ENCODE measurements at regions not wholly inside any gene's neighbourhood (a gene's known extent, or its start where the extent isn't known, plus 50 kb on each side); places are given as distances from the start of the nearest gene placed in this dataset.
"Not testable (repeated sequence)": the region's sequence is repeated elsewhere in the genome, so short reads cannot be mapped to it uniquely, and the experiment has no call there.

GRCh38 chr7:36048141-36048901, 104.7 kb upstream of the EEPD1 start:
- Histone ChIP-seq H3K9me3 (ENCODE audit: control insufficient read depth in 2 of 2, insufficient read depth in 1 of 2, low read depth in 1 of 2, low read length in 1 of 2) (no peaks in the 10 kb centered on the region), H3K27me3 (ENCODE audit: control insufficient read depth in 1 of 2, insufficient read depth in 2 of 2, low read length in 2 of 2) (no peaks in the 10 kb centered on the region), H3K4me1 (ENCODE audit: control insufficient read depth in 2 of 2, insufficient read depth in 2 of 2, low read length in 1 of 2) (no peaks in the 10 kb centered on the region), H3K36me3 (ENCODE audit: control insufficient read depth in 2 of 2, insufficient read depth in 2 of 2, low read length in 1 of 2) (no peaks in the 10 kb centered on the region), H3K27ac (ENCODE audit: low read depth in 2 of 2, low read length in 1 of 2) (no peak overlapping the region), H3K4me3 (ENCODE audit: low read depth in 1 of 2, low read length in 2 of 2) (no peak overlapping the region)
- WGBS, 2 donors: 28 to 65% methylated on average over 5 of the region's 5 CpGs

GRCh38 chr7:36048902-36049240, 104.2 kb upstream of the EEPD1 start:
- Histone ChIP-seq H3K4me1 (ENCODE audit: control insufficient read depth in 2 of 2, insufficient read depth in 2 of 2, low read length in 1 of 2) (no peaks in the 10 kb centered on the region), H3K36me3 (ENCODE audit: control insufficient read depth in 2 of 2, insufficient read depth in 2 of 2, low read length in 1 of 2) (no peaks in the 10 kb centered on the region), H3K27ac (ENCODE audit: low read depth in 2 of 2, low read length in 1 of 2) (no peak overlapping the region), H3K9me3 (ENCODE audit: control insufficient read depth in 2 of 2, insufficient read depth in 1 of 2, low read depth in 1 of 2, low read length in 1 of 2) (no peaks in the 10 kb centered on the region), H3K4me3 (ENCODE audit: low read depth in 1 of 2, low read length in 2 of 2) (no peak overlapping the region), H3K27me3 (ENCODE audit: control insufficient read depth in 1 of 2, insufficient read depth in 2 of 2, low read length in 2 of 2) (no peaks in the 10 kb centered on the region)
- WGBS, 2 donors: 63 to 74% methylated on average over 2 of the region's 2 CpGs

GRCh38 chr7:36051501-36051900, 101.6 kb upstream of the EEPD1 start:
- WGBS, 2 donors: 45 to 50% methylated on average over 4 of the region's 4 CpGs
- Histone ChIP-seq H3K27me3 (ENCODE audit: control insufficient read depth in 1 of 2, insufficient read depth in 2 of 2, low read length in 2 of 2) (no peaks in the 10 kb centered on the region), H3K4me3 (ENCODE audit: low read depth in 1 of 2, low read length in 2 of 2) (no peak overlapping the region), H3K36me3 (ENCODE audit: control insufficient read depth in 2 of 2, insufficient read depth in 2 of 2, low read length in 1 of 2) (no peaks in the 10 kb centered on the region), H3K27ac (ENCODE audit: low read depth in 2 of 2, low read length in 1 of 2) (no peak overlapping the region), H3K9me3 (ENCODE audit: control insufficient read depth in 2 of 2, insufficient read depth in 1 of 2, low read depth in 1 of 2, low read length in 1 of 2) (no peaks in the 10 kb centered on the region), H3K4me1 (ENCODE audit: control insufficient read depth in 2 of 2, insufficient read depth in 2 of 2, low read length in 1 of 2) (no peaks in the 10 kb centered on the region)

GRCh38 chr7:36053589-36053988, 99.5 kb upstream of the EEPD1 start:
- no peak overlapping the region for H3K27ac ChIP-seq (ENCODE audit: low read depth in 2 of 2, low read length in 1 of 2)
- no peaks in the 10 kb centered on the region for H3K4me1 ChIP-seq (ENCODE audit: control insufficient read depth in 2 of 2, insufficient read depth in 2 of 2, low read length in 1 of 2)
- no peaks in the 10 kb centered on the region for H3K27me3 ChIP-seq (ENCODE audit: control insufficient read depth in 1 of 2, insufficient read depth in 2 of 2, low read length in 2 of 2)
- H3K36me3 ChIP-seq (ENCODE audit: control insufficient read depth in 2 of 2, insufficient read depth in 2 of 2, low read length in 1 of 2): no peaks in the 10 kb centered on the region
- H3K4me3 ChIP-seq (ENCODE audit: low read depth in 1 of 2, low read length in 2 of 2): no peak overlapping the region
- 77 to 89% methylated on average over 3 of the region's 3 CpGs for WGBS, 2 donors
- H3K9me3 ChIP-seq (ENCODE audit: control insufficient read depth in 2 of 2, insufficient read depth in 1 of 2, low read depth in 1 of 2, low read length in 1 of 2): no peaks in the 10 kb centered on the region

- H3K36me3 ChIP-seq (ENCODE audit: control insufficient read depth in 2 of 2, insufficient read depth in 2 of 2, low read length in 1 of 2): no peaks in the 10 kb centered on the region
- H3K4me3 ChIP-seq (ENCODE audit: low read depth in 1 of 2, low read length in 2 of 2): no peak overlapping the region
- H3K27me3 ChIP-seq (ENCODE audit: control insufficient read depth in 1 of 2, insufficient read depth in 2 of 2, low read length in 2 of 2): no peaks in the 10 kb centered on the region
- H3K4me1 ChIP-seq (ENCODE audit: control insufficient read depth in 2 of 2, insufficient read depth in 2 of 2, low read length in 1 of 2): no peaks in the 10 kb centered on the region
- WGBS, 2 donors: 62 to 72% methylated on average over 2 of the region's 2 CpGs
- H3K9me3 ChIP-seq (ENCODE audit: control insufficient read depth in 2 of 2, insufficient read depth in 1 of 2, low read depth in 1 of 2, low read length in 1 of 2): no peaks in the 10 kb centered on the region
- H3K27ac ChIP-seq (ENCODE audit: low read depth in 2 of 2, low read length in 1 of 2): no peak overlapping the region
Observed at GRCh38 chr7:36054637-36055036, 98.4 kb upstream of the EEPD1 start.

- Histone ChIP-seq H3K36me3 (ENCODE audit: control insufficient read depth in 2 of 2, insufficient read depth in 2 of 2, low read length in 1 of 2) (no peaks in the 10 kb centered on the region), H3K27ac (ENCODE audit: low read depth in 2 of 2, low read length in 1 of 2) (no peak overlapping the region), H3K9me3 (ENCODE audit: control insufficient read depth in 2 of 2, insufficient read depth in 1 of 2, low read depth in 1 of 2, low read length in 1 of 2) (no peaks in the 10 kb centered on the region), H3K4me3 (ENCODE audit: low read depth in 1 of 2, low read length in 2 of 2) (no peak overlapping the region), H3K27me3 (ENCODE audit: control insufficient read depth in 1 of 2, insufficient read depth in 2 of 2, low read length in 2 of 2) (no peaks in the 10 kb centered on the region), H3K4me1 (ENCODE audit: control insufficient read depth in 2 of 2, insufficient read depth in 2 of 2, low read length in 1 of 2) (no peaks in the 10 kb centered on the region)
- 90 to 94% methylated on average over 4 of the region's 4 CpGs for WGBS, 2 donors
Observed at GRCh38 chr7:36055207-36055606, 97.8 kb upstream of the EEPD1 start.

- Histone ChIP-seq H3K27me3 (ENCODE audit: control insufficient read depth in 1 of 2, insufficient read depth in 2 of 2, low read length in 2 of 2) (no peaks in the 10 kb centered on the region), H3K36me3 (ENCODE audit: control insufficient read depth in 2 of 2, insufficient read depth in 2 of 2, low read length in 1 of 2) (no peaks in the 10 kb centered on the region), H3K27ac (ENCODE audit: low read depth in 2 of 2, low read length in 1 of 2) (no peak overlapping the region), H3K4me3 (ENCODE audit: low read depth in 1 of 2, low read length in 2 of 2) (no peak overlapping the region), H3K9me3 (ENCODE audit: control insufficient read depth in 2 of 2, insufficient read depth in 1 of 2, low read depth in 1 of 2, low read length in 1 of 2) (no peaks in the 10 kb centered on the region), H3K4me1 (ENCODE audit: control insufficient read depth in 2 of 2, insufficient read depth in 2 of 2, low read length in 1 of 2) (no peaks in the 10 kb centered on the region)
- 77 to 79% methylated on average over 4 of the region's 4 CpGs for WGBS, 2 donors
Observed at GRCh38 chr7:36057323-36057722, 95.7 kb upstream of the EEPD1 start.

GRCh38 chr7:36058020-36058592, 94.9 kb upstream of the EEPD1 start:
- 87 to 91% methylated on average over 9 of the region's 9 CpGs for WGBS, 2 donors
- Histone ChIP-seq H3K4me3 (ENCODE audit: low read depth in 1 of 2, low read length in 2 of 2) (no peak overlapping the region), H3K27me3 (ENCODE audit: control insufficient read depth in 1 of 2, insufficient read depth in 2 of 2, low read length in 2 of 2) (no peaks in the 10 kb centered on the region), H3K27ac (ENCODE audit: low read depth in 2 of 2, low read length in 1 of 2) (no peak overlapping the region), H3K9me3 (ENCODE audit: control insufficient read depth in 2 of 2, insufficient read depth in 1 of 2, low read depth in 1 of 2, low read length in 1 of 2) (no peaks in the 10 kb centered on the region), H3K4me1 (ENCODE audit: control insufficient read depth in 2 of 2, insufficient read depth in 2 of 2, low read length in 1 of 2) (no peaks in the 10 kb centered on the region), H3K36me3 (ENCODE audit: control insufficient read depth in 2 of 2, insufficient read depth in 2 of 2, low read length in 1 of 2) (no peaks in the 10 kb centered on the region)

- not testable (repeated sequence) for H3K4me3 ChIP-seq (ENCODE audit: low read depth in 1 of 2, low read length in 2 of 2); H3K27ac ChIP-seq (ENCODE audit: low read depth in 2 of 2, low read length in 1 of 2); H3K4me1 ChIP-seq (ENCODE audit: control insufficient read depth in 2 of 2, insufficient read depth in 2 of 2, low read length in 1 of 2); H3K36me3 ChIP-seq (ENCODE audit: control insufficient read depth in 2 of 2, insufficient read depth in 2 of 2, low read length in 1 of 2); H3K27me3 ChIP-seq (ENCODE audit: control insufficient read depth in 1 of 2, insufficient read depth in 2 of 2, low read length in 2 of 2); H3K9me3 ChIP-seq (ENCODE audit: control insufficient read depth in 2 of 2, insufficient read depth in 1 of 2, low read depth in 1 of 2, low read length in 1 of 2)
- whole genome bisulfite sequencing, 2 donors: 83 to 85% methylated on average over 11 of the region's 11 CpGs
Observed at GRCh38 chr7:36060388-36060787, 92.7 kb upstream of the EEPD1 start.

GRCh38 chr7:36062154-36062815, 90.8 kb upstream of the EEPD1 start:
- Histone ChIP-seq H3K36me3 (ENCODE audit: control insufficient read depth in 2 of 2, insufficient read depth in 2 of 2, low read length in 1 of 2) (no peaks in the 10 kb centered on the region), H3K27ac (ENCODE audit: low read depth in 2 of 2, low read length in 1 of 2) (no peak overlapping the region), H3K4me1 (ENCODE audit: control insufficient read depth in 2 of 2, insufficient read depth in 2 of 2, low read length in 1 of 2) (no peaks in the 10 kb centered on the region), H3K9me3 (ENCODE audit: control insufficient read depth in 2 of 2, insufficient read depth in 1 of 2, low read depth in 1 of 2, low read length in 1 of 2) (no peaks in the 10 kb centered on the region), H3K27me3 (ENCODE audit: control insufficient read depth in 1 of 2, insufficient read depth in 2 of 2, low read length in 2 of 2) (no peaks in the 10 kb centered on the region), H3K4me3 (ENCODE audit: low read depth in 1 of 2, low read length in 2 of 2) (no peak overlapping the region)
- WGBS, 2 donors: 73 to 74% methylated on average over 4 of the region's 4 CpGs
